Osteocyte (in vitro differentiated cells): ENCODE measurements at regions not wholly inside any gene's neighbourhood (a gene's known extent, or its start where the extent isn't known, plus 50 kb on each side); places are given as distances from the start of the nearest gene placed in this dataset.

Experiments used
- DNase-seq: peaks from one replicate; pipeline ENCODE4 v3.0.0; 2021; ENCODE audit warnings: mixed read lengths; ENCODE audit not compliant: unreplicated experiment; ENCODE audit errors: extremely low spot score
- H3K27ac Mint-ChIP-seq: one replicate; pipeline ENCODE4 v1.8.0; 2021; ENCODE audit warnings: mild to moderate bottlenecking, mixed read lengths; ENCODE audit not compliant: unreplicated experiment
- H3K27me3 Mint-ChIP-seq: one replicate; pipeline ENCODE4 v1.8.0; 2021; ENCODE audit warnings: mixed read lengths; ENCODE audit not compliant: unreplicated experiment
- H3K36me3 Mint-ChIP-seq: one replicate; pipeline ENCODE4 v1.8.0; 2021; ENCODE audit warnings: mixed read lengths; ENCODE audit not compliant: unreplicated experiment
- H3K4me1 Mint-ChIP-seq: one replicate; pipeline ENCODE4 v1.8.0; 2021; ENCODE audit warnings: mixed read lengths; ENCODE audit not compliant: unreplicated experiment
- H3K4me3 Mint-ChIP-seq: one replicate; pipeline ENCODE4 v1.8.0; 2021; ENCODE audit warnings: mild to moderate bottlenecking, moderate library complexity, mixed read lengths; ENCODE audit not compliant: unreplicated experiment
- H3K9me3 Mint-ChIP-seq: one replicate; pipeline ENCODE4 v1.8.0; 2021; ENCODE audit warnings: mixed read lengths; ENCODE audit not compliant: unreplicated experiment
- CTCF ChIP-seq: fragments of 200-600 bp; sonication (generic); IDR thresholded peaks from 2 replicates; pipeline ENCODE4 v1.5.0; 2021; ENCODE audit warnings: antibody characterized with exemption, mild to moderate bottlenecking, moderate library complexity

- no peak overlapping the region for H3K27ac Mint-ChIP-seq
- H3K36me3 Mint-ChIP-seq, result no peaks in the 10 kb centered on the region
- H3K27me3 Mint-ChIP-seq, result peaks cover 35% of the 10 kb centered on the region
- no peaks in the 10 kb centered on the region for H3K4me1 Mint-ChIP-seq
- no peaks in the 10 kb centered on the region for H3K9me3 Mint-ChIP-seq
- DNase-seq, result no peak
- H3K4me3 Mint-ChIP-seq, result no peak overlapping the region
- no peak for TF ChIP-seq CTCF
Observed at GRCh38 chr9:79884546-79884945, 312.8 kb downstream of the TLE4 start.

GRCh38 chr9:79883073-79883645 is 311.4 kb downstream of the TLE4 start:
- H3K4me3 Mint-ChIP-seq, result no peak overlapping the region
- H3K36me3 Mint-ChIP-seq, result peaks cover 3% of the 10 kb centered on the region
- TF ChIP-seq CTCF, result no peak

GRCh38 chr9:79880626-79881025 is 308.9 kb downstream of the TLE4 start:
- no peak overlapping the region for H3K27ac Mint-ChIP-seq
- peaks cover 27% of the 10 kb centered on the region for H3K27me3 Mint-ChIP-seq
- TF ChIP-seq CTCF, result no peak
- peaks cover 6% of the 10 kb centered on the region for H3K4me1 Mint-ChIP-seq
- H3K9me3 Mint-ChIP-seq, result peaks cover 9% of the 10 kb centered on the region
- H3K4me3 Mint-ChIP-seq, result no peak overlapping the region
- DNase-seq, result no peak
- H3K36me3 Mint-ChIP-seq, result peaks cover 3% of the 10 kb centered on the region

More at GRCh38 chr9:79883073-79883645, 311.4 kb downstream of the TLE4 start:
- H3K9me3 Mint-ChIP-seq, result peaks cover 9% of the 10 kb centered on the region
- peaks cover 27% of the 10 kb centered on the region for H3K27me3 Mint-ChIP-seq
- DNase-seq, result no peak
- no peak overlapping the region for H3K27ac Mint-ChIP-seq
- peaks cover 2% of the 10 kb centered on the region for H3K4me1 Mint-ChIP-seq

GRCh38 chr9:79877943-79878602 is 306.3 kb downstream of the TLE4 start:
- no peak for DNase-seq
- H3K4me1 Mint-ChIP-seq, result peaks cover 6% of the 10 kb centered on the region
- H3K27ac Mint-ChIP-seq, result no peak overlapping the region
- H3K27me3 Mint-ChIP-seq, result peaks cover 10% of the 10 kb centered on the region
- peaks cover 3% of the 10 kb centered on the region for H3K36me3 Mint-ChIP-seq
- TF ChIP-seq CTCF, result no peak
- H3K9me3 Mint-ChIP-seq, result peaks cover 9% of the 10 kb centered on the region
- H3K4me3 Mint-ChIP-seq, result no peak overlapping the region

- Mint-ChIP-seq H3K27ac (no peak overlapping the region), H3K36me3 (no peaks in the 10 kb centered on the region), H3K4me3 (no peak overlapping the region), H3K27me3 (peaks cover 14% of the 10 kb centered on the region), H3K4me1 (no peaks in the 10 kb centered on the region), H3K9me3 (no peaks in the 10 kb centered on the region)
- DNase-seq, result no peak
- no peak for TF ChIP-seq CTCF
Observed at GRCh38 chr9:79868567-79869189, 296.9 kb downstream of the TLE4 start.
